ENCODE measurements at regions not wholly inside any gene's neighbourhood (a gene's known extent, or its start where the extent isn't known, plus 50 kb on each side); places are given as distances from the start of the nearest gene placed in this dataset.
"Not testable (repeated sequence)": the region's sequence is repeated elsewhere in the genome, so short reads cannot be mapped to it uniquely, and the experiment has no call there.

DNA sequence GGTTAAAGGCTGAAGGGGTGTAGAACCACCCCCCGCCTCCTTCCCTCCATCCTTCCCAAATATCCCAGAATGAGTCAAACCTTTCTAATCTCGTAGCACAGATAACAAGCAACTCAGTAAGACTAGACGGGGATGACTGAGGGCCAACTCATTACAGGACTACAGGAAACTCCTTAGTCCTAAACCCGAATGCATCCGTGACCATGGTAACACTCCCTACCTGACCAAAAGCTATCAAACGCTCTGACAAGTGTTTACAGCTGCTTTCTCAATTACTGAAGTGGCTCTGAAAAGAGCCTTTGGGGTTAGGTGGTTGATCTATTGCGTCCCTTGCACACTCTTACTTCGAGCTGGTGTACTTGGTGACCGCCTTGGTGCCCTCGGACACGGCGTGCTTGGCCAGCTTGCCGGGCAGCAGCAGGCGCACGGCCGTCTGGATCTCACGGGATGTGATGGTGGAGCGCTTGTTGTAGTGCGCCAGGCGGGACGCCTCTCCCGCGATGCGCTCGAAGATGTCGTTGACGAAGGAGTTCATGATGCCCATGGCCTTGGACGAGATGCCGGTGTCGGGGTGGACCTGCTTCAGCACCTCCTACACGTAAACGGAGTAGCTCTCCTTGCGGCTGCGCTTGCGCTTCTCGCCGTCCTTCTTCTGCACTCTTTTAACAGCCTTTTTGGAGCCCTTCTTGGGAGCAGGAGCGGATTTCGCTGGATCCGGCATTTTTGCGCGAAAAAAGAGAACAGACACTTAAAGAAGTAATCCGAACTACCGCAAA, 67.4 kb downstream of the FAM72B start:
- not testable (repeated sequence) for DNase-seq (ENCODE audit: low spot score)

- not testable (repeated sequence) for DNase-seq (ENCODE audit: low spot score)
These were observed 66.9 kb downstream of the FAM72B start for GRCh38 chr1:121117298-121117611.

DNA sequence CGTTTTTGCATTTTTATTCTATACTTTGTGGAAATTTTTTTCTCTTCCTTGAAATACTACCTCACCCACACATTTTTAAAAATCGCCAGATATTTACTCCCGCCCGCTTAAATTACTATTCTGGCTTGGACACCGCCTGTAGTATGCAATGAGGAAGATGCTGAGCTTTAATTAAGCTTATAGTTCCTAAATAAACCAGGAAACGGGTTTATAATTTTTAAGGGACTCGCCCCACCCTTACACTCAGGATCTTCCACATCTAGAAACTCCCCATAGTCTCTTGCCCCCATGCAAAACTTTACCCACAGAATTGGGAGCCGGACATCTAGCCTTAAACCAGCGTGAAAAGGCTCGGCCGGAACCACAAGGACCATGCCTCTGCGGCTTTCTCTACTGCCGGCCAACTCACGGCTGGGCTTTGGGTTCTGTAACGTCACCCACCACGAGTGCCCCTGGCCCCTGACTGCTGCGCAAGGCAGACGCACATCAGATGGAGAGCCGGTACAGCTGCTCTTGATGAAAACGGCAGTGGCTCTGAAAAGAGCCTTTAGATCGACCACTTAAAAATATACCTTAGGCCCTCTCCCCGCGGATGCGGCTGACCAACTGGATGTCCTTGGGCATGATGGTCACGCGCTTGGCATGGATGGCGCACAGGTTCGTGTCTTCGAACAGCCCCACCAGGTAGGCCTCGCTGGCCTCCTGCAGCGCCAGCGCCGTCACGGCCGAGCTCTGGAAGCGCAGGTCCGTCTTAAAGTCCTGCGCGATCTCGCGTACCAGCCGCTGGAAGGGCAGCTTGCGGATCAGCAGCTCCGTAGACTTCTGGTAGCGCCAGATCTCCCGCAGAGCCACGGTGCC, 66.3 kb downstream of the FAM72B start:
- DNase-seq (ENCODE audit: low spot score): not testable (repeated sequence)
